VCaP (cell line): ENCODE measurements at regions not wholly inside any gene's neighbourhood (a gene's known extent, or its start where the extent isn't known, plus 50 kb on each side); places are given as distances from the start of the nearest gene placed in this dataset.
A peak's percentile ranks its signal among the peaks of the same experiment; 100 is the strongest.
"Not testable (repeated sequence)": the region's sequence is repeated elsewhere in the genome, so short reads cannot be mapped to it uniquely, and the experiment has no call there.

ENCODE experiments used
- H3K27ac ChIP-seq: fragments of 450-650 bp; 2 replicates; pipeline ENCODE4 v1.5.1; 2017
- CTCF ChIP-seq: fragments of 450-650 bp; conservative IDR thresholded peaks from 2 replicates; pipeline ENCODE4 v1.5.1; 2017; ENCODE audit warnings: mild to moderate bottlenecking, moderate library complexity

DNA sequence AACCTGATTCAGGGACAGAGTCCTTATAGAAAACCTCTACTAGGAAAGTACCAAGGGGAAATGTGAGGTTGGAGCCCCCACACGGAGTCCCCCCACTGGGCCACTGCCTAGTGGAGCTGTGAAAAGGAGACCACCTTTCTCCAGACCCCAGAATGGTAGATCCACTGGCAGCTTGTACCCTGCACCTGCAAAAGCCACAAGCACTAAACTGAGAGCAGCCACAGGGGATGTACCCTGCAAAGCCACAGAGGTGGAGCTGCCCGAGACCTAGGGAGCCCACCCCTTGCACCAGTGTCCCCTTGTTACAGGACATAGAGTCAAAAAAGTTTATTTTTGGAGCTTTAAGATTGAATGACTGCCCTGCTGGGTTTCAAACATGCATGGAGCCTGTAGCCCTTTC is 87.2 kb upstream of the KCNMA1 start:
- TF ChIP-seq CTCF: no peak
- no peak overlapping the region for H3K27ac ChIP-seq

DNA sequence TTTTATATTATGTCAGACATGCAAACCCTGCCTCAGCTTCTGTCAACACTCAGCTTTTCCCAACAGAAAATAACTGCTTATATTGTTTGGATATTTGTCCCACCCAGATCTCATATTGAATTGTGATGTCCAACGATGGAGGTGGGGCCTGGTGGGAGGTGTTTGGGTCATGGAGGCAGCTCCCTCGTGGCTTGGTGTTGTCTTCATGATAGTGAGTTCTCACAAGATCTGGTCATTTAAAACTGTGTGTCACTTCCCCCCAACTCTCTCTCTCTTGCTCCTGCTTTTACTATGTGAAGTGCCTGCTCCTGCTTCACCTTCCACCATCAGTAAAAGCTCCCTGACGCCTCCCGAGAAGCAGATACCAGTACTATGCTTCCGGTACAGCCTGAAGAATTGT is 85.8 kb upstream of the KCNMA1 start:
- TF ChIP-seq CTCF: no peak
- H3K27ac ChIP-seq: no peak overlapping the region

- not testable (repeated sequence) for H3K27ac ChIP-seq
Observed at GRCh38 chr10:77722956-77723355, 85.3 kb upstream of the KCNMA1 start.

DNA sequence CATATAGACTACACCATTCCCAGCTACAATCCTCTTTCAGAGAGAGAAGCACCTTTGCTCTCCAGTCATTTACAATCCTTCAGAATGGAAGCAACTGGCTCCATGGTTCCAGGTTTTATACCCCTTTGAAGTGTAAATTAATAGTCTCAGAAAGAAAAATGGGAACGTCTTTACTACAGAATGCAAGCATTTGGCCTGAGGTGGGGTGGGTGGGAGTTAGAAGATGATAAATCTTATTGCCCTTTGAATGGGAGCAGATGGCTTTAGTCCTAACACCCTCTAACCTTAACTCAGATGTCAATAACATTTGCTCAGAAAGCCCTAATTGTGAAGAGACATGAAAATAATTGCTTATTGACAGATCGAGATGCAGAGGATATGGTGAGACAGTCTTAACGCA is 84.2 kb upstream of the KCNMA1 start:
- no peak for TF ChIP-seq CTCF
- H3K27ac ChIP-seq: no peak overlapping the region

- H3K27ac ChIP-seq: peak overlapping the region; percentile 51
- TF ChIP-seq CTCF: no peak
Observed at GRCh38 chr10:77718957-77719356, 81.3 kb upstream of the KCNMA1 start.

GRCh38 chr10:77718312-77718711 is 80.7 kb upstream of the KCNMA1 start:
- peak overlapping the region; percentile 51; the same call in 1 of the 2 replicates for H3K27ac ChIP-seq

DNA sequence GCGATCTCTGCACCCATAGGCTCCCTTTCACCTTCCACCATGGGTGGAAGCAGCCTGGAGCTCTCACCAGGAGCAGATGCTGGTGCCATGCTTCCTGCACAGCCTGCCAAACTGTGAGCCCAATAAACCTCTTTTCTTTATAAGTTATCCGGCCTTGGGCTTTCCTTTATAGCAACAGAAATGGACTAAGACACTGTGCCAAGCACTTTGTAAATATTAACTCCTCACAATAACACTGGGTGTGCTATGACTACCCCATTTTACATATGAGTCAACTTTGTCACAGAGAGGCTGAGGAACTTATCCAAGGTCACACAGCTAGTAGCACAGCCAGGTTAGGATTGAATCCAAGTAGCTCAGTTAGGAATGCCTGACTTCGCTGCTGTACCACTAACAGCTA is 79.7 kb upstream of the KCNMA1 start:
- TF ChIP-seq CTCF: no peak
- no peak overlapping the region for H3K27ac ChIP-seq

DNA sequence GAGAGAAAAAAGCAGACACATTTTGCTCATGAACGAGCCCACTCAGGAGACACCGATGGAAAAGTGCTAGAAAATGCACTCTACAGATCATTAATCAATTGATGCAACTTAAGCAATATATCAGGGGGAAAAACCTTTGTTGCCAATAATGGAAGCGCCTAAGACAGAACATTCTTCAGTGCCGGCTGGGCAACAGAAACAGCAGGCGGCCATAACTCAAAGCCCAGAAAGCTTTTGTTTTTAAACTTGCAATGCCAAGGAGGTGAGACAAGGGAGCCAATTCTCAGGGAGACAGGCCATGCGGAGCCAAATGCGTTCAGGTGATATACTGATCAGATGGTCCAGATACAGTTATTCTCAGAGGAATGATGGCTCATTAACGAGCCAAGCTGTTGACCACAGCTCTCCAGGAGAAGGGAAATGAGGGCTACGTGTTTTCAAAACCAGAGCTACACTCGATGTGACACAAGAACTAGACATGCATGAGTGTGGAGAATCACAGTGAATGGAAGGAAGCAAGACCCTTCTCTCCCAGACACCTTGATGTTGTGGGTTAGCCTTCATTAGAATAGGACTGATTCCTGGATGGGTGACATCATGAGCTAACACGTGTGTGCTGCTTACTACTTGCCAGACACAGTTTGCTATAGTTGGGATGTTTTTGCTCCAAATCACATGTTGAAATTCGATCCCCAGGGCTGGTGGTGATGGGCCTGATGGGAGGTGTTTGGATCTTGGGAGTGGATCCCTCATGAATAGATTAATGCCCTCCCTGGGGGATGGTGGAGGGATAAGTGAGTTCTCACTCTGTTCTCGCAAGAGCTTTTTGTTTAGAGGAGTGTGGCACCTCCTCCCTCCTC is 79.1 kb upstream of the KCNMA1 start:
- H3K27ac ChIP-seq: no peak overlapping the region
- TF ChIP-seq CTCF: no peak

DNA sequence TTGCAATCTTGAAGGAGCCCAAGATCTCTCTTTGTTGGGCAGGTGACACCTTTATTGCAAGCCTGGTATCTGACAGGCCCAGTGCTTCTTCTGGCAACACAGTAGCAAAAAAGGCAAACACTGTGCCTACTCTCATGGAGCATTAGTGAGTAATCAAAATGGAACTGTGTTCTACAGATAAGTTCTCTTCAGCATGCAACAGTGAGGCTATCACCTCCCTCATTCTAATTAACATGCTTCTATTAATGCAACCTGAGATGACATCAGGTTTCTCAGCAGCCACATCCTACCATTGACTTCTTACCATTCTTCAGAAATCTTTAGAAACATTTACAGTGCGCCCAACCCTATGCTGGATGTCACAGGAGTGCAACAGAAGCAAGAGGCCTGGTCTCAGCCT is 77.9 kb upstream of the KCNMA1 start:
- H3K27ac ChIP-seq: no peak overlapping the region

More for the DNA sequence above, 77.9 kb upstream of the KCNMA1 start:
- no peak for TF ChIP-seq CTCF
